DMS53 treated with DMSO at 0.1 percent for 48 hours (cell line): ENCODE measurements at regions not wholly inside any gene's neighbourhood (a gene's known extent, or its start where the extent isn't known, plus 50 kb on each side); places are given as distances from the start of the nearest gene placed in this dataset.
"Not testable (repeated sequence)": the region's sequence is repeated elsewhere in the genome, so short reads cannot be mapped to it uniquely, and the experiment has no call there.

Experiments used
- DNase-seq: peaks from one replicate; lab custom pipeline; 2025; ENCODE audit not compliant: unreplicated experiment; lab: John Stamatoyannopoulos, UW

DNA sequence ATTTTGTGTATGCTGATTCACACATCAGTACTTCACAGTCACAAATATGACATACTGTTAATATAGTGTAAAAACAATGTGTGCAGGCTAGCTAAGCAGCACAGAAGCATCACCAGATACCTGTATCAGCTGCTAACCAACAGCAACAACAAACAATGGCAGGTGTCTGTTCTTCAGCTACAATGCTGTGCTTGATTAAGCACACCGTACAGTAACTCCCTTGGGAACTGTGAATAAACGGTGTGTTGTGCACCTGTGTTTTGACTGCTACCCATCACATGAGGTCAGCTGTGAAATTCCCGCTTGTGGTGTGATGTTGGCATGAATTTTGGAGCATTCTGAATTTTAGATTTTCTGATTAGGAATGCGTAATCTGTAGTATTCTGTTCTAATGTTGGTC, 379.7 kb upstream of the FAT1 start:
- DNase-seq: peak; percentile 1

- DNase-seq: no peak
These were observed 385.2 kb upstream of the FAT1 start for GRCh38 chr4:187108845-187109244.

GRCh38 chr4:187109636-187110035, 386.0 kb upstream of the FAT1 start:
- DNase-seq: no peak

GRCh38 chr4:187118166-187118565, 394.5 kb upstream of the FAT1 start:
- no peak for DNase-seq

GRCh38 chr4:187118602-187119120, 395.0 kb upstream of the FAT1 start:
- DNase-seq: no peak

DNA sequence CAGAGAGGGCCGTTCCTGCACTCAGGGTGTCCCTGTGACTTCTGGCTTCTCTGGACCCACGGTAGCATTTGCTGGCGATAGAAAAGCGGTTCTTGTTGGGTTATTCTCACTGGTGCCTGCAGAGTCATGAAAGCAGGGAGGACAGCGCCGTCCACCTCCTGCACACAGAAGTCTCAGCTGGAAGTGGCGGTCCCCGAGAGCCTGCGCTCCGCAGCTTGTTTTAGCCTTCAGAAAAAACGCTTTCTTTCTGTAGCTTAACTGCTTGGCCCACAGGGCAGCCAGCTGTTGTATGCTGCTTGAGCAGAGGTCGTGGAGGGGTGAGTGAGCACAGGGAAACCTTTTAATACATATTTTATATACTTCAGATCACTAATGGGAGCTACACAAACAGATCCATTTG, 400.7 kb upstream of the FAT1 start:
- no peak for DNase-seq

- DNase-seq: no peak
These were observed 401.4 kb upstream of the FAT1 start for GRCh38 chr4:187125062-187125461.

DNA sequence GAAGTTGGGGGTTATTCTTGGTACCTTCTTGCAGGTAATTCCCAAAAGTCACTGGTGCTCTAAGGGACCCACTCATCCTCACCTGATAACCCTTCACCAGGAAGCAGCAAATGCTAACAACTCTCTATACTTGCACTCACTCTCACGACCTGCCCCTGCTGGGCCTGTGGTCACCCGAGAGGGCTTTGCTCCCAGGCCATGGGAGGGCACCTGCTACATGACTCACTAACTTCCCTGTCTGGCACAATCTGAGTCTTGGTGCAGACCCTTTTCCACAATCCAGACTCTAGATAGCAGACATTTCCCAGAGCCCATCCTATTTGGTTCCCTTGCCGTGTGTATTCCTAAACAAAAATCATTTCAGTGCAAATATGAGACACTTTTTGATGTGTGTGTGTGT, 403.8 kb upstream of the FAT1 start:
- DNase-seq: no peak

GRCh38 chr4:187128222-187128621, 404.6 kb upstream of the FAT1 start:
- DNase-seq: no peak

DNA sequence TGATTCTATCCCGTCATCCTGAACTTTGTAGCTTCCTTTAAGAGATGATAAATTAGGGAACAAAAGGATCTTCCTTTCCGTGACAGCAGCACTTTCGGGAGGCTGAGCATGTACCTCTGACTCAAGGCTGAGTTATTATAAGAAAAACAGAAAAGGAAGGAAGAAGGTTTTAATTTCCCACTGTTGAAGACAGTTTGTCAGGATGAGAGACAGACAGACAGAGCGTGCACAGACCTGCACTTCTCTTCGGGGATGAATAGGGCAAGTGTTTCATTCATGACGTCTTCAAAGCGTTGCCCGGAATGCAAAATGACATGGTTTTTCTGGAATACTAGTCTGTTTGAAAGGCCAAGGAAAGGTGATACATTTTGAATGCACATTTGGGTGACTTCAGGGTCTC, 405.3 kb upstream of the FAT1 start:
- DNase-seq: no peak

GRCh38 chr4:187131826-187132225, 408.2 kb upstream of the FAT1 start:
- not testable (repeated sequence) for DNase-seq

GRCh38 chr4:187135878-187136277, 412.2 kb upstream of the FAT1 start:
- no peak for DNase-seq

- peak; percentile 2 for DNase-seq
These were observed 415.5 kb upstream of the FAT1 start for GRCh38 chr4:187139141-187139540.

DNA sequence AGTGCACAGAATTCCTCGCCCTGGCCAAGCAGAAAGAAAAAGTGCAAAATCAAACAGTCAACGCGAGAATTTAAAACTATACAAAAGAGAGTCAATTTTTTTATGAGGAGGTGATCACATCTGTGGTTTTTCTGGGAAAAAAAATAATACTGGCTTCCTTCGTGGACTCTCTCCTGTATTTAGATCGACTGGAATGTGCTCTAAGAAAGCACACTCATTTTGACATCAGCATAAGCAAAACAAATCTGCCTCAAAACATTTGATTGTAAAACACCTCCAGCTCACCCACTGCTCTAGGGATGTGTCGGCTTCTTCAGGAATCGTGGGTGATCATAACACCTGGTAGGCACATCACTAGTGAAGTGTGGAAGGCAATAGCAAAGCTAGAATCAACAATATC, 417.4 kb upstream of the FAT1 start:
- no peak for DNase-seq

DNA sequence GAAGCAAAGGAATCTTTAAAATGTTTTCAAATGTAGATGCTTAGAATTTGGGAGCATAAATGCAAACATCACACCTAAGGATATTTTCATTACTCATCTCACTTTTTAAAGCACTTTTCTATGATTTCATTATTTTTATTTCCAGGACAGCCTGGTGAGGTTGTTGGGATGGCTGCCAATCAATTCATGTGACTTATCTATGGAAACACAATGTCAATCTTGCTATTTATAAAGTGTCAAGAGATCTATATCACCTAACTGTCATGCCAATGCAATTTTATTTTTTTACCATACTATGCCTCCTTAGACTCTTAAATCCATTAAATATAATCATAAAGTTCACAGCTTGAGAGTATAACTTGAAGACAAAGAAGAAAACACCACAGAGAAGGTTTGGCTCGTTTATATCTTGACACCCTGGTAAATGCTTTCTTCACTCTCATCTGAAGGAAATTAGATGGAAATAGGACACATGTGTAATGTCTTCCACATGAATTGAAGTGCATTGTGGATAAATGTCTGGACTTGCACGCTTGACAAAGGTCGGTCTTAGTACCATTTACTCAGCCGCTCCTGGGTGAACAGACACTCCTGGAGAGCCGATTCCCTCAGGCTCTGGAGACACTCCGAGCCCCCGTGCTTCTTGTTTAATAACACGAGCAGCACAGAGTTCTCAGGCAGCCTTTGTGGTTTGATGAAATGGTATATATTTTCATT, 425.7 kb upstream of the FAT1 start:
- no peak for DNase-seq

DNA sequence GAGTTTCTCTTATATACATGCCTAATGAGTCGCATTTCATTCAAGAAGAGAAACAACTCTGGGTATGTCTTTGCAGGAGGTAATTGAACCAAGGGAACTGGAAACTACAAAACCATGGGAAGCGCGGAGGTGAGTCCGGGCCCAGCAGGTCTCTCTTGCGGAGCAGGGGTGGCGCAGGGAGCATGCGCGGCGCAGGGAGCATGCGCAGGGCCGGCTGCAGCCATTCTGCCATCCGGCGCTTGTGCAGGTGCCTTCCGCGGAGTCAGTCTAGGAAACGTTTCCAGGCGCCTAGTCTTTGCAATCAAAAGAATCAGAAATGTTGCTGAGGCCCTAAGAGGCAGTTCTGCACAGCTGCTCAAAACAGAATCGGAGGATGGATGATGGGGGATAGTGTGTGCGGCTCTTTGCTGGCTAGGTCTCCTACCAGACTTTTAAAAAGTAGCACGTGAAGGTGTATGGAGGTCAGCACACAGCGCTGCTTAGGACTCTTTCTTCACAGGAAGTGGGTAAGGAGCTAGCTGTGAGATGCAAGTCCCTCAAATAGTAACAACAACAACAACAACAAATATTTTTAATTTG, 433.8 kb upstream of the FAT1 start:
- no peak for DNase-seq

- DNase-seq: no peak
These were observed 434.3 kb upstream of the FAT1 start for GRCh38 chr4:187158003-187158402.

GRCh38 chr4:187160486-187160885, 436.8 kb upstream of the FAT1 start:
- no peak for DNase-seq

DNA sequence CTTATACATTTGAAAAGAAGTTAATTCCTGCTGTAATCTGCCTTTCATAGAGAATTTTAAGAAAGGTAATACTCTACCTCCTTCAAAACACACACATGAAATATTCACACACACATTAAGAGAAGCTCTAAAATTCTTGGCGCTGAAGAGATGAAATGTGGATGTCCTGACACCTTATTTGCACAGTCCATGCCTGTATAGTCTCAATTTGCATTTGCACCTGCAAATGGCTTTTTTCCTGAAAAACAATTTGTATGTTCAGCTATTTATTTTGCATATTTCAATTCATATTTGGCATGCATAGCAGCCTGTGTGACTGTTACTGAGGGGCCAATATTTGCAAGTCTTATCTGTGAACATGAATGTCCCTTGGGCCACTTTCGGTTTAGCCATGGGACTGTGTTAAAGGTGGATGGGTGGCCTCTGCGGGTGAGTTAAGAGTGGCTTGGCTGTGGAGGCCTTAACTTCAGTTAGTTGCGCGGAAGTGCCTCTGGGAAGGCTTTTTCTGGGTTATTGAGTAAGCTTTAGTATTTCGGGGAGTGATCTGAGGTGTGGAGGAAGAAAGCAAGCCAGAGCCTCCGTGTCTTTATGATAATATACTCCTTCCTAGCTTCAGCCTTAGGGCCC, 443.3 kb upstream of the FAT1 start:
- DNase-seq: no peak

DNA sequence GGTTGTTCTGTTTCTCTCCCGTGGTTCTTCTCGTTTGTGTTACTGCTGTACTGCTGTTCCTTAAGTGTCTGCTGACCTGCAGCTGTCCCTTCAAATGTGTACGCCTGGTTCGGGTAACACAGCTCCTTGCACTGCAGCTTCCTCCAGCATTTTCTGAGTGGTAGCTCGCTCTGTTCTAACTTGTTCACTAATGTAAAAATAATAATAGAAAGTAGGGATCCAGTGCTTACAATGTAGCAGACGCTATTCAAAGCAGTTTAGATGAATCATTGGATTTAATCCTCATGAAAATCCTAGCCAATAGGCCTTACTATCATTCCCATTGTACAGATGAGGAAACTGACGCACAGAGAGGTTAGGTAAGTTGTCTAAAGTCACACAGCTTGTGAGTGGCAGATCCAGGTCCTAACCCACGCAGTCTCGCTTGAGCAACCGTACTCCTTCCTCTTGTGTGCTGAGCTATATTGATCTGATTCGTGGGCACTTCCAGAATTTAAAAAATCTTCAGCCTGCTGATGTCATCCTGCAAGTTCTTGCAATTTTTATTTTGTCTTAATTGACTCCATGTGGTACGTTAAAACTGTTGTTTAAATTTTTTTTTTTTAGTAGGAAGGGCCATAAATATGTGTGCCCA, 448.2 kb upstream of the FAT1 start:
- DNase-seq: no peak

- no peak for DNase-seq
These were observed 448.7 kb upstream of the FAT1 start for GRCh38 chr4:187172340-187172761.

- DNase-seq: no peak
These were observed 451.1 kb upstream of the FAT1 start for GRCh38 chr4:187174749-187175148.
